H7 (cell line): ENCODE measurements at regions not wholly inside any gene's neighbourhood (a gene's known extent, or its start where the extent isn't known, plus 50 kb on each side); places are given as distances from the start of the nearest gene placed in this dataset.

ENCODE experiments used
- DNase-seq: peaks from one replicate; pipeline ENCODE4 v3.0.0; 2012
- H3K27me3 ChIP-seq: 2 replicates; pipeline ENCODE4 v1.6.0; 2011; ENCODE audit warnings: mild to moderate bottlenecking, low read length; ENCODE audit not compliant: control insufficient read depth, insufficient read depth
- H3K36me3 ChIP-seq: replicated peaks from 2 replicates; pipeline ENCODE4 v1.5.1; 2011; ENCODE audit warnings: low read length; ENCODE audit not compliant: control insufficient read depth, insufficient read depth
- H3K4me3 ChIP-seq: 2 replicates; pipeline ENCODE4 v1.5.1; 2011; ENCODE audit warnings: low read depth, mild to moderate bottlenecking, control low read depth, low read length, moderate library complexity; ENCODE audit not compliant: insufficient read depth

GRCh38 chr9:103978396-103978795, 115.7 kb upstream of the SMC2 start:
- no peak overlapping the region for H3K4me3 ChIP-seq
- no peaks in the 10 kb centered on the region for H3K27me3 ChIP-seq
- H3K36me3 ChIP-seq = no peaks in the 10 kb centered on the region
- DNase-seq = no peak

DNA sequence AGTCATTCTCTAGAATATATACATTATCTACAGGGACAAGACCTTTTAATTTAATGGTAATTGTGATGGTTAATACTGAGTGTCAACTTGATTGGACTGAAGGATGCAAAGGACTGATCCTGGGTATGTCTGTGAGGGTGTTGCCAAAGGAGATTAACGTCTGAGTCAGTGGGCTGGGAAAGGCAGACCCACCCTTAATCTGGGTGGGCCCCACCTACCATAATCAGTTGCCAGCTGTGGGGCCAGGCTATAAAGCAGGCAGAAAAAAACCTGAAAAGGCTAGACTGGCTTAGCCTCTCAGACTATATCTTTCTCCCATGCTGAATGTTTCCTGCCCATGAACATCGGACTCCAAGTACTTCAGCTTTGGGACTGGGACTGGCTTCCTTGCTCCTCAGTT, 112.2 kb upstream of the SMC2 start:
- no peaks in the 10 kb centered on the region for H3K27me3 ChIP-seq
- DNase-seq = no peak

GRCh38 chr9:103985077-103985476, 109.0 kb upstream of the SMC2 start:
- no peaks in the 10 kb centered on the region for H3K27me3 ChIP-seq
- DNase-seq = no peak
- no peaks in the 10 kb centered on the region for H3K36me3 ChIP-seq
- H3K4me3 ChIP-seq = no peak overlapping the region

More for the DNA sequence above, 112.2 kb upstream of the SMC2 start:
- Histone ChIP-seq H3K36me3 (no peaks in the 10 kb centered on the region), H3K4me3 (no peak overlapping the region)

- no peak for DNase-seq
- Histone ChIP-seq H3K36me3 (no peaks in the 10 kb centered on the region), H3K27me3 (no peaks in the 10 kb centered on the region)
Measured at GRCh38 chr9:103988821-103989220, 105.3 kb upstream of the SMC2 start.

DNA sequence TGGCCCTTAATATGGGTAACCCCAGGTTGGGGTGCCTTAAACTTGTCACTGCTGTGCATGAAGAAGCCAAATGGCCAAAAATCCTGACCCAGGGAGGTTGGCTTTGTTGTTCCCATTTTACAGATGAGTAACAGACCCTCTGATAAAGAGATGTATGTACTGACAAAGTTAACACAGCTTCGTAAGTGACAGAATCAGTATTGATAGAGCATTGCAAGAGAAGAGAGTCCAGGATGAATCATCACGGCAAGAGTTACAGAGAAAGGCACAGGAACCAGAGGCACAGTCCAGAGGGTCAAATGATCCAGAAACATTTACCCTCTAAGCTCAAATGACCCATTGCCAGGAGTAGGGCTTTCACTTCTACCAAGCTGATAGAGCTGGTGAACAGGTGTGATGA, 103.8 kb upstream of the SMC2 start:
- DNase-seq = no peak
- Histone ChIP-seq H3K27me3 (no peaks in the 10 kb centered on the region), H3K36me3 (no peaks in the 10 kb centered on the region), H3K4me3 (no peak overlapping the region)

More at GRCh38 chr9:103988821-103989220, 105.3 kb upstream of the SMC2 start:
- H3K4me3 ChIP-seq = no peak overlapping the region

GRCh38 chr9:103991001-103991400, 103.1 kb upstream of the SMC2 start:
- Histone ChIP-seq H3K4me3 (no peak overlapping the region), H3K27me3 (no peaks in the 10 kb centered on the region)
- no peak for DNase-seq

GRCh38 chr9:103991698-103992097, 102.4 kb upstream of the SMC2 start:
- H3K27me3 ChIP-seq = no peaks in the 10 kb centered on the region
- no peak overlapping the region for H3K4me3 ChIP-seq
- no peak for DNase-seq
- no peaks in the 10 kb centered on the region for H3K36me3 ChIP-seq

More at GRCh38 chr9:103991001-103991400, 103.1 kb upstream of the SMC2 start:
- no peaks in the 10 kb centered on the region for H3K36me3 ChIP-seq

GRCh38 chr9:103992938-103993579, 101.0 kb upstream of the SMC2 start:
- Histone ChIP-seq H3K27me3 (no peaks in the 10 kb centered on the region), H3K4me3 (no peak overlapping the region), H3K36me3 (no peaks in the 10 kb centered on the region)
- DNase-seq = no peak

GRCh38 chr9:103997856-103998370, 96.2 kb upstream of the SMC2 start:
- H3K27me3 ChIP-seq = no peaks in the 10 kb centered on the region
- DNase-seq = no peak
- H3K4me3 ChIP-seq = no peak overlapping the region
- no peaks in the 10 kb centered on the region for H3K36me3 ChIP-seq

DNA sequence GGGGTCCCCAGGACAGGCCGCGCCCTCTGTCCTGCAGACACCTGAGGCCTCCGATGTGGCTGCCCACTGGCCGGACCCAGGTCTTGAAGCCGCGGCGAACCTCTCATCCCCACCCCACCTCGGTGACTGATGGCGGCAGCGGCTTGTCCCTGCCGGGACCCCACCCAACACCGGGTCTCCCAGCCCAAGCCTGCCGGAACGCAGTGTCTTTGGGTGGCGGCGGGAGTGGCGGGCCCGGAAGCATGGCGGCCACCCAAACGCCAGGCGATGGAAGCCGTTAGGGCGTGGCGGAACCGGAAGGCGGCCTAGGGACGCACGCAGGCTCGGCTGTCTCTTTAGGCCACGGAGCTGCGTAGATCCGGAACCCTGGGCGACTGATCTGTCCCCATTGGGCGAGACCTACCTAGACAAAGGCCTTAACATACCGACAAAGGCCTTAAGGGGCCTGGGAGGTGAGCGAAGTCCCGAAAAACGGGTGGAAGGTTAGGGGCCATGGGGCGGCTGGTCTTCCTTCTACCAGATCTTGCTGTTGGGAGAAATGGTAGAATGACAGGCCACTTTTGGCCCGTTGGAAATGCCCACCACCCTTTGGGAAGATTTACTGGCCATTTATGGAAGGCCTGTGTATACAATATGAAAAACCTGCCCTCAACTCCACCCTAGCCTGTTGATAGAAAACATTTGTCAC, 94.6 kb upstream of the SMC2 start:
- Histone ChIP-seq H3K27me3 (no peaks in the 10 kb centered on the region), H3K4me3 (no peak overlapping the region), H3K36me3 (no peaks in the 10 kb centered on the region)
- DNase-seq = peak; percentile 11

DNA sequence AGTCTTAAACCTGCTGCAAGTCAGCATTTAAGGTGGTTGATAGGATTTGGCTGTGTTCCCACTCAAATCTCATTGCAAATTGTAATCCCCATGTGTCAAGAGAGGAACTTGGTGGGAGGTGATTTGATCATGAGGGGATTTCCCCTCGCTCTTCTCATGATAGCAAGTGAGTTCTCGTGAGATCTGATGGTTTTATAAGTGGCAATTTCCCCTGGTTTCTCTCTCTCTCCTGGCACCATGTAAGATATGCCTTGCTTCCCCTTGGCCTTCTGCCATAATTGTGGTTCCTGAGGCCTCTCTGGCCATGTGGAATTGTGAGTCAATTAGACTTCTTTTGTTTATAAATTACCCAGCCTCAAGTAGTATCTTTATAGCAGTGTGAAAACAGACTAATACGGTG, 84.3 kb upstream of the SMC2 start:
- no peak for DNase-seq
- Histone ChIP-seq H3K4me3 (no peak overlapping the region), H3K36me3 (no peaks in the 10 kb centered on the region), H3K27me3 (no peaks in the 10 kb centered on the region)

- no peak for DNase-seq
- H3K27me3 ChIP-seq = no peaks in the 10 kb centered on the region
- no peak overlapping the region for H3K4me3 ChIP-seq
- H3K36me3 ChIP-seq = no peaks in the 10 kb centered on the region
Measured at GRCh38 chr9:104022083-104022482, 72.0 kb upstream of the SMC2 start.

- Histone ChIP-seq H3K27me3 (no peaks in the 10 kb centered on the region), H3K36me3 (no peaks in the 10 kb centered on the region), H3K4me3 (no peak overlapping the region)
- DNase-seq = no peak
Measured at GRCh38 chr9:104025104-104025503, 69.0 kb upstream of the SMC2 start.

DNA sequence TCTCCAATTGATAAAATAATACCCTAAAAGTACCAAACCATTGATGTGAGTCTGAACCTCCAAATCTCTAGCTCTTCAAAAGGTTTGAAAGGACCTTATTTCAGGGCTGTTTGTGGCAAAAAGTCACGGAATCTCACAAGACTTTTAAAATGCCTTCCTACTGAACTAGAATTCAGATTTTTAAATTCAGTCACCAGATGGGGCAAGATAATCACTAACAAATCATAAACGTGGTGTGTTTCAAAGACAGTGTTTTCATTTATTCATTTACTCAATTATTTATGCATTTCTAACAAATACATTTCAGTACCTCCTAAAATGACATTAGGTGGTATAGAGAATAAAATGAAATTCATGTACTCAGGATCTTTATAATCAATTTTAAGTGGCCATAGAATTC, 68.2 kb upstream of the SMC2 start:
- DNase-seq = no peak
- H3K36me3 ChIP-seq = no peaks in the 10 kb centered on the region
- H3K4me3 ChIP-seq = no peak overlapping the region
- no peaks in the 10 kb centered on the region for H3K27me3 ChIP-seq

DNA sequence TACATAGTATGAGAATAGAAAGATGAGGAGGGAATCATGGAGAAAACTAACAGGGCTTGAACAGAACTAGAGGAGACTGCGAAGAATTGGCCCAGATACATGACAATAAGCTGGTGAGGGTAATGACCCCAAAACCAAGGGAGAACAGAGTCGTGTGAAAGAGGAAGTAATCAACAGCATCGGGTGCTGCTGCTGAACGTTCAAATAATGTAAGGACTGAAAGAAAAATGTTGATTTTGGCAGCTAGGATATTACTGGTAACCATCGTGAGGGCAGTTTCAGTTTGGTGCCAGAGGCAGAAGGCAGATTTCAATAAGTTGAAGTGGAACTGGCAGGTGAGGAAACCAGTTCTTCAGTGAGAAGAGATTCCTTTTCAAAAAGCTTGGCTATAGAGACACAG, 66.8 kb upstream of the SMC2 start:
- no peak for DNase-seq
- Histone ChIP-seq H3K4me3 (no peak overlapping the region), H3K27me3 (no peaks in the 10 kb centered on the region), H3K36me3 (no peaks in the 10 kb centered on the region)
